Astrocyte (in vitro differentiated cells and primary cell): ENCODE measurements at regions not wholly inside any gene's neighbourhood (a gene's known extent, or its start where the extent isn't known, plus 50 kb on each side); places are given as distances from the start of the nearest gene placed in this dataset.

Experiments
- CTCF ChIP-seq: IDR thresholded peaks from 2 replicates; pipeline ENCODE4 v1.5.1; 2011; ENCODE audit warnings: low read depth, mild to moderate bottlenecking, inconsistent platforms, low read length, moderate library complexity; ENCODE audit not compliant: insufficient read depth
- EZH2 ChIP-seq: IDR thresholded peaks from 2 replicates; pipeline ENCODE4 v1.6.1; 2012; ENCODE audit warnings: mild to moderate bottlenecking, low read length, inconsistent platforms; ENCODE audit not compliant: insufficient read depth

DNA sequence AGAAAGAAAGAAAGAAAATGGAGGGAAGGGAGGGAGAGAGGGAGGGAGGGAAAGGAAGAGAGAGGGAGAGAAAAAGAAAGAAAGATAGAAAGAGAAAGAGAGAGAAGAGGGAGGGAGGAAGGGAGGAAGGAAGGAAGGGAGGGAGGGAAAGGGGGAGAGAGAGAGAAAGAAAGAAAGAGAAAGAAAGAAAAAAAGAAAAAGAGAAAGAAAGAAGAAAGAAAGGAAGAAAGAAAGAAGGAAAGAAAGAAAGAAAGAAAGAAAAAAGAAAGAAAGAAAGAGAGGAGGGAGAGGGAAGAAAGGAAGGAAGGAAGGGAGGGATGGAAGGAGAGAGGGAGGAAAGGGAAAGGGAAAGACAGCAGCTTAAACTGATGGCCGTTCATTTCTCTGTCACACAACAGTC, 457.5 kb downstream of the PDZRN4 start:
- TF ChIP-seq CTCF (no peak), EZH2 (no peak)
